NCI-H460 (cell line): ENCODE measurements at regions not wholly inside any gene's neighbourhood (a gene's known extent, or its start where the extent isn't known, plus 50 kb on each side); places are given as distances from the start of the nearest gene placed in this dataset.
"Not testable (repeated sequence)": the region's sequence is repeated elsewhere in the genome, so short reads cannot be mapped to it uniquely, and the experiment has no call there.

Experiments
- DNase-seq: peaks from one replicate; pipeline ENCODE4 v3.0.0-alpha.2; 2016; ENCODE audit warnings: low read depth; ENCODE audit errors: extremely low read depth

GRCh38 chr6:74343321-74343720 is 647.3 kb downstream of the CD109 start:
- not testable (repeated sequence) for DNase-seq

- DNase-seq = no peak
These were observed 638.7 kb downstream of the CD109 start for GRCh38 chr6:74334722-74335121.

GRCh38 chr6:74333406-74333805 is 637.4 kb downstream of the CD109 start:
- no peak for DNase-seq

GRCh38 chr6:74320715-74321114 is 624.7 kb downstream of the CD109 start:
- no peak for DNase-seq

- no peak for DNase-seq
These were observed 624.1 kb downstream of the CD109 start for GRCh38 chr6:74320074-74320473.

- no peak for DNase-seq
These were observed 623.3 kb downstream of the CD109 start for GRCh38 chr6:74319292-74319691.

- DNase-seq = no peak
These were observed 622.7 kb downstream of the CD109 start for GRCh38 chr6:74318738-74319137.

- DNase-seq = no peak
These were observed 616.1 kb downstream of the CD109 start for GRCh38 chr6:74312081-74312480.

GRCh38 chr6:74311431-74311830 is 615.4 kb downstream of the CD109 start:
- no peak for DNase-seq

GRCh38 chr6:74289884-74290283 is 593.9 kb downstream of the CD109 start:
- no peak for DNase-seq

- DNase-seq = no peak
These were observed 591.9 kb downstream of the CD109 start for GRCh38 chr6:74287932-74288331.

- DNase-seq = no peak
These were observed 591.4 kb downstream of the CD109 start for GRCh38 chr6:74287441-74287840.

GRCh38 chr6:74284284-74284683 is 588.3 kb downstream of the CD109 start:
- no peak for DNase-seq

GRCh38 chr6:74283532-74283931 is 587.5 kb downstream of the CD109 start:
- DNase-seq = no peak

GRCh38 chr6:74282143-74282689 is 586.2 kb downstream of the CD109 start:
- DNase-seq = no peak

- DNase-seq = no peak
These were observed 584.2 kb downstream of the CD109 start for GRCh38 chr6:74280130-74280692.

- DNase-seq = no peak
These were observed 581.8 kb downstream of the CD109 start for GRCh38 chr6:74277777-74278186.

GRCh38 chr6:74273541-74273940 is 577.5 kb downstream of the CD109 start:
- no peak for DNase-seq

GRCh38 chr6:74269600-74269858 is 573.5 kb downstream of the CD109 start:
- no peak for DNase-seq

- no peak for DNase-seq
These were observed 573.0 kb downstream of the CD109 start for GRCh38 chr6:74268815-74269599.

GRCh38 chr6:74259981-74260380 is 564.0 kb downstream of the CD109 start:
- DNase-seq = no peak

- no peak for DNase-seq
These were observed 560.8 kb downstream of the CD109 start for GRCh38 chr6:74256781-74257180.

GRCh38 chr6:74256381-74256780 is 560.4 kb downstream of the CD109 start:
- DNase-seq = no peak
